Spleen (tissue), 11 donors: ENCODE measurements at regions not wholly inside any gene's neighbourhood (a gene's known extent, or its start where the extent isn't known, plus 50 kb on each side); places are given as distances from the start of the nearest gene placed in this dataset.

ENCODE experiments used
- DNase-seq: peaks from one replicate; pipeline ENCODE4 v3.0.0-alpha.2; 2020
- H3K27ac ChIP-seq, 8 donors: fragments of 200-600 bp; sonication (generic) in 7 of 8; 1 replicate in 4 of 8; 2 replicates in 4 of 8; pipeline versions ENCODE4 v1.5.0 to v1.8.0; 2016 to 2021; ENCODE audit warnings: inconsistent platforms in 4 of 8, mild to moderate bottlenecking in 4 of 8, moderate library complexity in 1 of 8
- H3K27me3 ChIP-seq, 7 donors: fragments of 200-600 bp; sonication (generic) in 6 of 7; replicated peaks in 1 of 7; 1 replicate in 4 of 7; 2 replicates in 3 of 7; pipeline versions ENCODE4 v1.5.0 to v1.8.0; 2016 to 2021; ENCODE audit warnings: inconsistent platforms in 3 of 7, mild to moderate bottlenecking in 1 of 7
- H3K36me3 ChIP-seq, 6 donors: fragments of 200-600 bp; sonication (generic) in 5 of 6; 1 replicate in 4 of 6; 2 replicates in 2 of 6; pipeline versions ENCODE4 v1.5.0 to v1.8.0; 2016 to 2021; ENCODE audit warnings: inconsistent platforms in 2 of 6
- H3K4me1 ChIP-seq, 6 donors: fragments of 200-600 bp; sonication (generic) in 5 of 6; 1 replicate in 3 of 6; 2 replicates in 3 of 6; pipeline versions ENCODE4 v1.5.0 to v1.8.0; 2016 to 2021; ENCODE audit warnings: inconsistent platforms in 3 of 6
- H3K4me3 ChIP-seq, 8 donors: fragments of 200-600 bp; sonication (generic) in 7 of 8; 1 replicate in 4 of 8; 2 replicates in 4 of 8; pipeline versions ENCODE4 v1.5.0 to v1.8.0; 2016 to 2021; ENCODE audit warnings: inconsistent platforms in 4 of 8, mild to moderate bottlenecking in 4 of 8, moderate library complexity in 2 of 8
- H3K9me3 ChIP-seq, 8 donors: fragments of 200-600 bp; sonication (generic) in 7 of 8; 1 replicate in 4 of 8; 2 replicates in 4 of 8; pipeline versions ENCODE4 v1.5.0 to v1.8.0; 2016 to 2021; ENCODE audit warnings: inconsistent platforms in 4 of 8
- POLR2A ChIP-seq, 3 donors: fragments of 450-650 bp; IDR thresholded peaks; one replicate each; pipeline ENCODE4 v1.5.1; 2017; ENCODE audit warnings: antibody characterized with exemption in 3 of 3, mild to moderate bottlenecking in 1 of 3
- POLR2AphosphoS5 ChIP-seq, 3 donors: sonication (generic); formaldehyde crosslinking; IDR thresholded peaks; one replicate each; pipeline ENCODE4 v1.5.1; 2017; ENCODE audit warnings: antibody characterized with exemption in 3 of 3
- WGBS, 5 donors: extraction: QIAGEN DNeasy Blood & Tissue Kit in 3 of 5; methylation state at CpG; one replicate each; pipeline versions ENCODE4 v1.1.5 to v1.1.7; 2013 to 2018; 5-methylcytosine and 5-hydroxymethylcytosine counted together
- intact Hi-C: fragments of 100-400 bp; cut with DNase I; formaldehyde crosslinking; loops from one replicate; pipeline ENCODE4 v1.15.0; 2023; ENCODE audit warnings: low total_unique reads
- TF ChIP-seq, protein P1 (sequence below), 11 experiments: fragments of 200-600 bp in 7 of 11; fragments of 450-650 bp in 4 of 11; sonication (generic) in 4 of 11; IDR thresholded peaks in 8 of 11; conservative IDR thresholded peaks in 3 of 11; 1 replicate in 7 of 11; 2 replicates in 4 of 11; pipeline versions ENCODE4 v1.4.0 to v1.8.0; 2016 to 2021; ENCODE audit warnings: antibody characterized with exemption in 11 of 11, inconsistent platforms in 4 of 11, mild to moderate bottlenecking in 1 of 11
- donor health status: healthy with polysubstance abuse.
- donor health status: DM: no; HTN: no; CAD: no; lungs with moderate emphysema.
- donor health status: DM: no; HTN: no; CAD: no.
- donor health status: Bipolar disorder and iron deficiency.
- donor health status: healthy.
- donor health status: DM: no; HTN: no; CAD: no.
- donor health status: DM: yes; HTN: yes; CAD: no.

DNA sequence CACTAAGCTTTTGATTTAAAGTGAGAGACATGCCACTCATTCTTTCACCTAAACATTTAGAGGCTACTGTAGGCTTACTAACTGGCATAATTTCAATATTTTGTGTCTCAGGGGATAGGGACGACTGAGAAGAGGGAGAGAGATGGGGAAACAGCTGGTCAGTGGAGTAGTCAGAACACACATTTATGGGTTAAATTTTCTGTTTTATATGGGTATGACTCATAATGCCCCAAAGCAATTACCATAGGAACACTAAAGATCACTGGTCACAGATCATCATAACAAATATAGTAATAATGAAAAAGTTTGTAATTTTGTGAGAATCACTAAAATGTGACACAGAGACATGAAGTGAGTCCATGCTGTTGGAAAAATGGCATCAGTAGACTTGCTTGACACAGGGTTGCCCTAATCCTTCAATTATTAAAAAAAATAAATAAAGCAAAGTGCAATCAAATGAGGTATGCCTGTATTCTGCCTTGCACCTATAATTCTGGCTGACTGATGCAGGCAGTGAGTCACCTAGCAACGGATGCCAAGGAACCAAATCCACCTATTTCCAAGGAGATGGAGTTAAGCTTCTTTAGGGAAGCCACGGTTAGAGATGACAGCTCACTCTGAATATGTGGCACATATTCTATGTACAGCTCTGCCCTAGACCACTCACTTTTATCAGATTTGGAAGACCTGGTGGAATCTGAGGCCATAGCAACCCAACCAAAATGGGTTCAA, 166.1 kb downstream of the MARCHF11 start:
- TF ChIP-seq, protein P1, sequence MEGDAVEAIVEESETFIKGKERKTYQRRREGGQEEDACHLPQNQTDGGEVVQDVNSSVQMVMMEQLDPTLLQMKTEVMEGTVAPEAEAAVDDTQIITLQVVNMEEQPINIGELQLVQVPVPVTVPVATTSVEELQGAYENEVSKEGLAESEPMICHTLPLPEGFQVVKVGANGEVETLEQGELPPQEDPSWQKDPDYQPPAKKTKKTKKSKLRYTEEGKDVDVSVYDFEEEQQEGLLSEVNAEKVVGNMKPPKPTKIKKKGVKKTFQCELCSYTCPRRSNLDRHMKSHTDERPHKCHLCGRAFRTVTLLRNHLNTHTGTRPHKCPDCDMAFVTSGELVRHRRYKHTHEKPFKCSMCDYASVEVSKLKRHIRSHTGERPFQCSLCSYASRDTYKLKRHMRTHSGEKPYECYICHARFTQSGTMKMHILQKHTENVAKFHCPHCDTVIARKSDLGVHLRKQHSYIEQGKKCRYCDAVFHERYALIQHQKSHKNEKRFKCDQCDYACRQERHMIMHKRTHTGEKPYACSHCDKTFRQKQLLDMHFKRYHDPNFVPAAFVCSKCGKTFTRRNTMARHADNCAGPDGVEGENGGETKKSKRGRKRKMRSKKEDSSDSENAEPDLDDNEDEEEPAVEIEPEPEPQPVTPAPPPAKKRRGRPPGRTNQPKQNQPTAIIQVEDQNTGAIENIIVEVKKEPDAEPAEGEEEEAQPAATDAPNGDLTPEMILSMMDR (IDR thresholded peaks at IDR 0.05 in 8 of 11, conservative IDR thresholded peaks at IDR 0.05 in 3 of 11): no peak
- TF ChIP-seq POLR2AphosphoS5 (IDR thresholded peaks at IDR 0.05): no peak
- intact Hi-C loops: no loop called here
- Histone ChIP-seq H3K4me1 (no peaks in the 10 kb centered on the region), H3K27me3 (no peaks in the 10 kb centered on the region), H3K4me3 (no peak overlapping the region), H3K27ac (no peak overlapping the region), H3K9me3 (peaks cover 4 to 55% (median 30%) of the 10 kb centered on the region in 8 donors), H3K36me3 (no peaks in the 10 kb centered on the region)
- 68 to 83% (median 73%) methylated on average over 3 of the region's 3 CpGs for WGBS, 5 donors
- DNase-seq: no peak

DNA sequence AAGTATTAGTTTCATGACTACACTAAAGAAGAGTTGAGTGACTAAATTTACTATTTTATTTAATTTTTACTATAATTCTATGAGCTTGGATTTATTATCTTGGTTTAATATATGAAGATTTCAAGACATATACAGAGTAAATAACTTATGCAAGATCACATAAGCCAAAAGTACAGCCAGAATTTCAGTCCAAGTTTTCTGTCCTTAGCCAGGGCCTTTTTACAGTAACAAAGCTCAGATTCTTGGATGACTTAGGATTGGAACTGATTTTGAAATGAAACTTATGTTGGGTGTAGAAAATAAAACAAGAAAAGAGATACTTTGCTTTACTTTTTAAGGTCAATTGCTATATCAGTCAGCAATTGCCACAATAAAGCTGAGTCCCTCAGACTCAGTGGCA, 170.3 kb downstream of the MARCHF11 start:
- DNase-seq: no peak

DNA sequence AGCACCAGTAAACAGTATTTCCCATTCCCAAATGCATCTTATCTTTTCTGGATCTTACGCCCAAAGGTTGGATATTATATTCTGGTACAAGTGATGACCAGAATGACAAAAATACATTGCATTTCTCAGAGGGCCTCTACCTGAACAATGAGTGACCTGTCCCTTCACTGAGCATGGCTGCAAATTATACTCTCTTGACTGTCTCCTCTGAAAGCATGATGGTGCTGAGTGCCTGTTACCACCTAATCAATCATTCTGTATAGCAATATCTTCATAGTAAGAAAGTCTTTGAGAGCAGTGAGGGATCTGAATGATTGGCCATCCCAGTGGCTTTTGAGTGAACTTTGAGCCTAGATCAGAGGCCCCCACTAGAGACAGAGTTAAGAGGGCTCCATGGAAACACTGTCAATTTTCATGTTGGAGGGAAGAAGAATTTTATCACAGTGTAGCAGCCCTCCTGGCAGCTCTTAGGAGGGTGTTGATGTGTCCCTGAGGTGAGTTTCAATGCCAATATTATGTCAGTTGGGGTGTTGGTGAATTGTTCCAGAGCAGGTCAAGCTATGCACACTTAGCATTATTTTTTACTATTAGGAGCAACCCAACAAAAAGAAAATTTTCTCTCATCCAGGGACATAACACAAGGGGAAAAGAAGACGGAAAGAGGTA, 171.7 kb downstream of the MARCHF11 start:
- peaks cover 4 to 65% (median 30%) of the 10 kb centered on the region in 8 donors for H3K9me3 ChIP-seq
- no peak for DNase-seq
- intact Hi-C loops: no loop called here
- WGBS, 5 donors: 88 to 94% (median 93%) methylated on average over 2 of the region's 2 CpGs
- H3K4me1 ChIP-seq: no peaks in the 10 kb centered on the region
- no peaks in the 10 kb centered on the region for H3K27me3 ChIP-seq
- no peak overlapping the region for H3K27ac ChIP-seq
- H3K36me3 ChIP-seq: no peaks in the 10 kb centered on the region
- TF ChIP-seq, protein P1 (IDR thresholded peaks at IDR 0.05 in 8 of 11, conservative IDR thresholded peaks at IDR 0.05 in 3 of 11): no peak
- no peak for TF ChIP-seq POLR2A (IDR thresholded peaks at IDR 0.05)
- TF ChIP-seq POLR2AphosphoS5 (IDR thresholded peaks at IDR 0.05): no peak
- no peak overlapping the region for H3K4me3 ChIP-seq

More for the DNA sequence above, 170.3 kb downstream of the MARCHF11 start:
- Histone ChIP-seq H3K4me3 (no peak overlapping the region), H3K9me3 (peaks cover 4 to 53% (median 28%) of the 10 kb centered on the region in 8 donors), H3K4me1 (no peaks in the 10 kb centered on the region), H3K36me3 (no peaks in the 10 kb centered on the region), H3K27ac (no peak overlapping the region), H3K27me3 (no peaks in the 10 kb centered on the region)
- TF ChIP-seq POLR2AphosphoS5 (IDR thresholded peaks at IDR 0.05) (no peak), POLR2A (IDR thresholded peaks at IDR 0.05) (no peak)
- TF ChIP-seq, protein P1 (IDR thresholded peaks at IDR 0.05 in 8 of 11, conservative IDR thresholded peaks at IDR 0.05 in 3 of 11): no peak
- intact Hi-C loops: no loop called here

DNA sequence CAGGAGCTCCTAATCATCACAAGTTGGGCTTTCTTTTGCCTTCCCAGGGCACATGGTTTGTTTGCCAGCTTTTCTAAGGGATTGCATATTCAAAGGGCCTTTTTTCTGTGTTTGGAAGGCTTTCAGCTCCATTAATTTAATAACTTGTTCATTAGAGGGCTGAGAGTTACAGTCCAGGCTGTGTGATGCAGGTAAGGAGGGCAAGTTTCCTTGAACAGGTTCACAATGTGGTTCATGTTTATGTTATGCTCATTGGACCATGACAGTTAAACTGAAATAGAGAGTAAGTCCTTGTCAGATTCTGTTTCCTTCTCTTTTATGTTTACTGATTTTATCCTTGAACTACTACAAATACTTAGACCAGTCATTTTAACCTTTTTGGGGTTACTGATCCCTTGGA, 174.4 kb downstream of the MARCHF11 start:
- TF ChIP-seq POLR2A (IDR thresholded peaks at IDR 0.05) (no peak), POLR2AphosphoS5 (IDR thresholded peaks at IDR 0.05) (no peak)
- TF ChIP-seq, protein P1 (IDR thresholded peaks at IDR 0.05 in 8 of 11, conservative IDR thresholded peaks at IDR 0.05 in 3 of 11): no peak
- Histone ChIP-seq H3K27ac (no peak overlapping the region), H3K27me3 (no peaks in the 10 kb centered on the region), H3K4me1 (no peaks in the 10 kb centered on the region), H3K9me3 (peaks cover 4 to 61% (median 31%) of the 10 kb centered on the region in 8 donors), H3K36me3 (no peaks in the 10 kb centered on the region), H3K4me3 (no peak overlapping the region)
- DNase-seq: no peak
- intact Hi-C loops: no loop called here
